DND-41 (cell line): ENCODE measurements at regions not wholly inside any gene's neighbourhood (a gene's known extent, or its start where the extent isn't known, plus 50 kb on each side); places are given as distances from the start of the nearest gene placed in this dataset.

Experiments
- CTCF ChIP-seq: IDR thresholded peaks from 2 replicates; pipeline ENCODE4 v1.5.1; 2012; ENCODE audit warnings: borderline replicate concordance, low read length, moderate library complexity, mild to moderate bottlenecking; ENCODE audit not compliant: poor library complexity, severe bottlenecking; ENCODE audit errors: extremely low read depth
- EZH2 ChIP-seq: IDR thresholded peaks from 3 replicates; pipeline ENCODE4 v1.6.1; 2012; ENCODE audit warnings: borderline replicate concordance, low read depth, mild to moderate bottlenecking, moderate library complexity, low read length, inconsistent platforms; ENCODE audit not compliant: severe bottlenecking

GRCh38 chrY:21001102-21001501 lies 245.2 kb downstream of the RPS4Y2 start:
- TF ChIP-seq CTCF (no peak), EZH2 (no peak)
